ENCODE measurements at regions not wholly inside any gene's neighbourhood (a gene's known extent, or its start where the extent isn't known, plus 50 kb on each side); places are given as distances from the start of the nearest gene placed in this dataset.

DNA sequence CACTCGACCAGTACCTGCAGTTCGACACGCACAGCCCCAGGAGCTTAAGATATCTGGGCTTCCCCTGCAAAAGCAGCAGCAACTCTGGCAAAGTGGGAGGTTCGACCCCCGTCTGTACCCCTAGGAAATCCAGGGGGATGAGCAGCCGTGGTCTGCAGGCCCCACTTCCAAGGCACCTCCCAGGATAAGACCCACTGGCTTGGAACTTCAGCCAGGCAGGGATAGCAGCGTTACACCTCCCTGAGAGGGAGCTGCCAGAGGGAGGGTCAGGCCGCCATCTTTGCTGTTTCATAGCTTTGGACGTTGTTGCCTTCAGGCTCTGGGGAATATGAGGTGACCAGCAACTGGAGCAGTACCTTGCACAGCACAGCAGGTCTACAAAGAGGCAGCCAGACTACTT is 351.1 kb downstream of the SOX11 start:
- Mint-ChIP-seq H3K9me3 (ENCODE audit: unreplicated experiment) (peaks cover 13% of the 10 kb centered on the region), H3K27ac (ENCODE audit: low read depth, unreplicated experiment) (no peak overlapping the region), H3K4me3 (ENCODE audit: unreplicated experiment) (no peak overlapping the region), H3K27me3 (ENCODE audit: insufficient read depth, unreplicated experiment) (no peaks in the 10 kb centered on the region), H3K36me3 (ENCODE audit: insufficient read depth, unreplicated experiment) (no peaks in the 10 kb centered on the region), H3K4me1 (ENCODE audit: insufficient read depth, unreplicated experiment) (no peaks in the 10 kb centered on the region)
- no peak for DNase-seq (ENCODE audit: unreplicated experiment)
- intact Hi-C loops (cut with micrococcal nuclease) = no loop called here
- POLR2A ChIA-PET = no interaction called here
- CTCF ChIA-PET = interaction anchor here (0.7 kb wide), 1 partner anchor 9 kb away, joined by 3 read pairs; no protein-coding TSS in a partner anchor
- BruUV-seq (replicated peaks) = no TSS peak
- no peak for TF ChIP-seq CTCF (IDR thresholded peaks at IDR 0.05; ENCODE audit: unreplicated experiment)

- CTCF ChIA-PET = interaction anchor here (1.1 kb wide), 1 partner anchor 9 kb away, joined by 3 read pairs; no protein-coding TSS in a partner anchor
- Mint-ChIP-seq H3K27me3 (ENCODE audit: insufficient read depth, unreplicated experiment) (no peaks in the 10 kb centered on the region), H3K27ac (ENCODE audit: low read depth, unreplicated experiment) (no peak overlapping the region)
Observed at GRCh38 chr2:6052649-6053048, 360.5 kb downstream of the SOX11 start.

DNA sequence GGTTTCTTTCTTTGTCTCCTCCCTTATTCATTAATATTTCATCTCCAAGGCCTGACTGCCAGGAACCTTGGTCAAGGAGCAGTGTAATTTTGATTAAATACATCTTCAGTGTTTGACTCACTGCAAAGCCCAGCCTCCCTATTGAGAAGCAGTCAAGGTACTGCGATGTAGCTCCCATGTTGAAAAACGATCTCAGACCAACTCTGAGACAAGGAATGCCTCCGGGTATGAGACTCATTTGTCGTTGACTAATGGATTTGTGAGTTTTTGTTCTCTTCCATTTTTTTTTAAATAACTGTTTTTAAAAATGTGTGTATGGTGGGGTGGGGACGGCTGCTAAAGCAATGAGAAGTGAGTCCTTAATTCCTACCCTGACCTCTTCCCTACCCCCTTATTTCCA is 361.6 kb downstream of the SOX11 start:
- no peak for TF ChIP-seq CTCF (IDR thresholded peaks at IDR 0.05; ENCODE audit: unreplicated experiment)
- no TSS peak for BruUV-seq (replicated peaks)
- no peaks in the 10 kb centered on the region for H3K9me3 Mint-ChIP-seq (ENCODE audit: unreplicated experiment)
- ChIA-PET CTCF (interaction anchor here (0.6 kb wide), 1 partner anchor 222 kb away, joined by 5 read pairs; no protein-coding TSS in a partner anchor), POLR2A (interaction anchor here (0.7 kb wide), 1 partner anchor 159 kb away, joined by 3 read pairs; no protein-coding TSS in a partner anchor)
- no peak overlapping the region for H3K4me3 Mint-ChIP-seq (ENCODE audit: unreplicated experiment)
- H3K27me3 Mint-ChIP-seq (ENCODE audit: insufficient read depth, unreplicated experiment) = no peaks in the 10 kb centered on the region
- intact Hi-C loops (cut with micrococcal nuclease) = no loop called here
- H3K4me1 Mint-ChIP-seq (ENCODE audit: insufficient read depth, unreplicated experiment) = no peaks in the 10 kb centered on the region
- no peaks in the 10 kb centered on the region for H3K36me3 Mint-ChIP-seq (ENCODE audit: insufficient read depth, unreplicated experiment)
- no peak overlapping the region for H3K27ac Mint-ChIP-seq (ENCODE audit: low read depth, unreplicated experiment)
- DNase-seq (ENCODE audit: unreplicated experiment) = no peak

More at GRCh38 chr2:6052649-6053048, 360.5 kb downstream of the SOX11 start:
- H3K9me3 Mint-ChIP-seq (ENCODE audit: unreplicated experiment) = peaks cover 9% of the 10 kb centered on the region
- DNase-seq (ENCODE audit: unreplicated experiment) = no peak
- H3K4me3 Mint-ChIP-seq (ENCODE audit: unreplicated experiment) = no peak overlapping the region
- POLR2A ChIA-PET = no interaction called here
- intact Hi-C loops (cut with micrococcal nuclease) = no loop called here
- no peak for TF ChIP-seq CTCF (IDR thresholded peaks at IDR 0.05; ENCODE audit: unreplicated experiment)
- H3K4me1 Mint-ChIP-seq (ENCODE audit: insufficient read depth, unreplicated experiment) = no peaks in the 10 kb centered on the region
- BruUV-seq (replicated peaks) = no TSS peak
- no peaks in the 10 kb centered on the region for H3K36me3 Mint-ChIP-seq (ENCODE audit: insufficient read depth, unreplicated experiment)

DNA sequence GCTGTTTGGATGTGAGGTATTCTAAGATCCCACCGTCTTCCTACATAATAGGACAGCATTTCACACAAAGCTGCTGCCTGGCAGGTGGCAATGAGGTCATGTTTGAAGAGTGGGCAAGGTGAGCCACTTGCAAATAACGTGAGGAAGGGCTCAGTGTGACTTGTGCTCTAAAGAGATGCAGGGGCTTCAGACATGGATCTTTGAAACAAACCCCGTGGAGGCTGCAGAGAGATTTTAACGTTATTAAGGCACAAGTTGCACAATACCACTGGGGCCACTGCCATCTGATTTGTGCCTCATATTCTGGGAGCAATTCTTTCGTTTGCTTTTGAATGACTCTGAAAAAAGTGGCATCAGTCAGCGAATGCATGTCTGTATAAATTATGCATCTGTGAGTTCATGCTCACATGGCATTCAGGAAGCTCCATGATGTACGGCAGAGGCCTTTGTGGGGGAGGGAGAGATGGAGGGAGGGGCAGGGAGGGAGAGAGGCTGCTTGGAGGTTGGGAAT is 362.0 kb downstream of the SOX11 start:
- ChIA-PET POLR2A (no interaction called here), CTCF (no interaction called here)
- no peak overlapping the region for H3K27ac Mint-ChIP-seq (ENCODE audit: low read depth, unreplicated experiment)
- no peaks in the 10 kb centered on the region for H3K4me1 Mint-ChIP-seq (ENCODE audit: insufficient read depth, unreplicated experiment)
- intact Hi-C loops (cut with micrococcal nuclease) = no loop called here
- H3K9me3 Mint-ChIP-seq (ENCODE audit: unreplicated experiment) = no peaks in the 10 kb centered on the region
- no peaks in the 10 kb centered on the region for H3K27me3 Mint-ChIP-seq (ENCODE audit: insufficient read depth, unreplicated experiment)
- no peak for DNase-seq (ENCODE audit: unreplicated experiment)
- H3K36me3 Mint-ChIP-seq (ENCODE audit: insufficient read depth, unreplicated experiment) = no peaks in the 10 kb centered on the region
- BruUV-seq (replicated peaks) = no TSS peak
- no peak overlapping the region for H3K4me3 Mint-ChIP-seq (ENCODE audit: unreplicated experiment)
- TF ChIP-seq CTCF (IDR thresholded peaks at IDR 0.05; ENCODE audit: unreplicated experiment) = no peak

Measured in MCF 10A (cell line).